GM18520 (cell line): ENCODE measurements at regions not wholly inside any gene's neighbourhood (a gene's known extent, or its start where the extent isn't known, plus 50 kb on each side); places are given as distances from the start of the nearest gene placed in this dataset.

Experiments used
- ATAC-seq: cut with Tn5 transposase; IDR thresholded peaks from one replicate; pipeline ENCODE4 v1.9.1; 2021; ENCODE audit not compliant: unreplicated experiment

DNA sequence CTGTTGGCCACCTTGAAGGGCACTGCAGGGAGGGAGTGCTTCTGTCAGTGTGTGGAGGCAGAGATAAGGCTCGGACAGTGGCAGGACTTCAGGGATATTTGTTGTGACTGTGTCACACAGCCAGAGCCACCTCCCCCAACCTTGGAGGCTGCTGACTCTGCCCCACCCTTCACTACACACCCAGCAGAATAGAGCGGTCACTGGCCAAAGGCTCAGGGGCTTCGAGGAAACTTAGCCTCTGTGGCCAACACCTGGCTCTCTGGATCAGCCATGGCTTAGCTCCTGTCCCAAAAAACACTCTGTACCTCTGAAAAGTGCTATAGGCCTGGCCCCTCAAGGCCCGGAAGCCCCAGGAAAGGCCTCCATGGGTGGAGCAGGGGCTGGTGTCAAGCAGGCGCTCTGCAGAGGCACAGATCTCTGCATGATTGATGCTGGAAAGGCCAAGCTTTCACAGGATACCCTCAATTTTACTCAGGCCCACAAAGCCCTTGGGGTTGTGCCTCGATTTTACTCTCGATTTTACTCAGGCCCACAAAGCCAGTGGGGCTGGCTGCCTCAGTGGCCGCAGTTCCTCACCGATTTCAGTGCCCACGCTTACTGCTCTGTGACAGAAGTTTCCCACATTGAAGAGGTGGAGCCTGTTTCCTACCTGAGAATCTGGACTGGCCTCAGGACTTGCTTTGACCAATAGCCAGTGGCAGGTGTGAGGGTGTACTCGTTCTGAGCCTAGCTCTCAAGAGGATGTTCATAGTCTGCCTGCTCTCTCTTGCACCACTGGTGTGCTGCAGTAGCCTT, 113.2 kb upstream of the GPR26 start:
- ATAC-seq = no peak

DNA sequence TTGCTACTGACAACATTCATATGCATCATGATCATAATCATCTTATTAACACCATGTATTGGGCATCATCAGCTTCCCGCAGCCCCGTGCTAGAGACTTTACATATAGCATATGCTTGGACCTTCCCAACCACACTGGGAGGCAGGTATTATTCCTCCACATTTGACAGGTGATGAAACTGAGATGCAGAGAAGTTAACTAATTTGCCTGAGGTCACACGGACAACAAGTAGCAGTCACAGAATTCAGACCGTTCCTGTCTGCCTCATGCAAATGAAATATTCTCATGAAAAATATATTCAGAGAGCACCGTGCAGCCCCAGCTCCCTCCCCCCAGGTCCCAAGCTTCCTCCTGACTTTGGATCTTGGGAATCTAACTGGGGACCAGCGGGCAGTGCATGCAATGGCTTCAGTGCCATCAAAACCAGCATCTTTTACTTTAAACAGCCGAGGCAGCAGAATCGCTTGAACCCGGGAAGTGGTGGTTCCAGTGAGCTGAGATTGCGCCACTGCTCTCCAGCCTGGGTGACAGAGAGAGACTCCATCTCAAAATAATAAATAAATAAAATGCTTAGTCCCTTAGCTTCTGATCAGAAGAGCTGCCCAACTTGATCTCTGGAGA, 112.2 kb upstream of the GPR26 start:
- no peak for ATAC-seq

DNA sequence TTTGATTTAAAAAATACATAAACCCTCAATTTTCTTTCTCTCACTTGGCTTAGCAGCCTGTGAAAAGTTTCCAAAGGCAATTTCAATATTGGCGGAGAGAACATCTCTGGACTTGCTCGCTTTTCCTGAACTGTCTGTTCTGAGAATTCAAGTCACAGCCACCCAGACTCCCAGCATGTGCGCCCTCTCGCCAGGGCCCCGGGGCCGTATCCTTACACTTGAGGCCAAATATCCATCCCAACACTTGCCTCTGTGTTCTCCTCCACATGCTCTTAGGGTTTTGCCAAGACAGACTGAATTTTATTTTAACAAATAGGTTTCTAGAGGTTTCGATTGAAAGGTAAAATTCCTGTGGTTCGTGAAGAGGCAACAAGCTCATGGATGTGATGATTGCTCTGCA, 111.5 kb upstream of the GPR26 start:
- ATAC-seq = no peak

DNA sequence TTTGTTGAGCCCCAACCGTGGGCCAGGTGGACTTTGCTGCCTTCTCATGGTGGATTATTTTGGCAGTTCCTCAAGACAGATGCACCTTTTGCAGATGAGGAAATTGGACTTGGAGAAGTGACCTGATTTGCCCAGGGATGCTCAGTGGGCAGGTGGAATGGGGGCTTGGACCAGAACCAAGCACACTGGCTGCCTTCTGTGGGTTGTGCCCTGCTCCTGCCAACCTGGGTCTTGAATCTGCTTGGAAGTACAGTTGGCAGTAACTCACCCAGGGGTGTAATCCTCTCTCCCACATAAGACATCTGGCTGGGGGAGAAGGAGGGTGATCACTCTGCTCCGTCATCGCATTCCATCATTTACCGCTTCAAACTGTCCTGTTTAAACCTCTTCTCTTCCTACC, 110.5 kb upstream of the GPR26 start:
- ATAC-seq = no peak

DNA sequence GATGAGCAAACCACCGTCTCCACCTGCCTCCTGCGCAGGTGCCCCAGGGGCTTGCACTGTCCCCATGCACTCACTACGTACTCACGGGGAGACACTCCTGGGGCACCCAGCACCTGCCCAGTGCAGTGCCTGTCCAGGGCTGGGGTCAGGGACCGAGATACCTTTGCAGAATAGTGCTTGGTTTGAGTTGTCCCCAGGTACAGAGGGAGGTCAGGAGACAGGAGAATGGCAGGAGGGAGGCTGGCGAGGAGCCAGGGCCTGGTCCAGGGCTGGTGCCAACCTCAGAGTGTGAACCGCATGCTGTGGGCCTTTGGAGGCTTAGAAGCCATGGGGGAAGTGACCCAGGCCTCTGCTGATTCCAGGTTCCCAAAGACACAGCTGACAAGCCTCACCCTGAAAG, 110.1 kb upstream of the GPR26 start:
- ATAC-seq = no peak

DNA sequence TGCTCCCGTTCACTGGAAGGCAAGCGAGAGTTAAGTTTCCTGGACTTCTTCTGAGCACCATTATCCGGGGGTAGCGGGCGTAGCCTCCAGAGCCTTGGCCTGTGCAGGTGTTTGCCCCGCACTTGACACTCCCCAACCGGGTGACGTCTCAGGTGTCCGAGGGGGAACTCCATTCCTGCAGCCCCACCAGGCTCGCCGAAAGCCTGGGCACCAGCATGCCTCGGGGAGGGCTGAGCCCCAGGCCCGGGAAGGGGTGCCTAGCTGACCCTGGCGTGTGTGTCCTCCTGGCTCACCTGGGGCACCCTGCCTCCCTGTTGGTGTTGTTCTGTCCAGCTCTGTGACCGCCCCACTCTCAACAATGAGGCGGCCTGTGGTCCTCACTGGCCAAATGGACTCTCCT, 109.4 kb upstream of the GPR26 start:
- ATAC-seq = no peak

DNA sequence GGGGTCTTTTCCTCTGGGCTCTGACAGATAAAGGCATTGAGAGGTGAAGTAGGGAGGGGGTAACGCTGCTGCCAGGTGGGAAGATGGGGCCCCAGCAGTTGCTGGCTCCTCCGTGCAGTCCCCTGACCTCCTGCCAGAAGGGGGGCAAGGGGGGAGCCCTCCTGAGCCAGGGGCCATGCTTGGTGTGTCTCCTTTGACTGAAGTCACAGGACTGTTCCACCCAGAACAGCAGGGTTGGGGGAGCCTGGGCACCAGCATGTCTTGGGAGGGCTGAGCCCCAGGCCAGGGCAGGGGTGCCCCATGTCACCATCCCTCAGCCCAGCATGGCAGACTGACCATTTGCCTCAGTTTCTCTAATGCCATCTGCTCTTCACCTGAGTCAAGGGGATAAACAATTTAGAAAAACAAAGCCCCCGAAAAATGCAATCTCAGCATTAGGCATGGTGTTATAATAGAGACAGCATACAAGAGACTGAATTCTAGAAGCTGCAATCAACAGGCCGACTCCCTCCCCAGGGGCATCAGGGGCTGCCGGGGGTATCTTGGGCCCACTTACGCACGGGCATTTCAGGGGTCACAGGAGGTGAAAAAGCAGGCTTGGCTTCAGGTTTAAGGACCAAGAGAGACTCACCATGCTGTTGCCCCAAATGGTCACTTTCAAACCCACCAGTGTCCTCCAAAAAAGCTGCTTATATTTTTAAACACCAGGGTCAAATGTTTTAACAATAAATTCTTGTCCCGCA, 108.6 kb upstream of the GPR26 start:
- ATAC-seq = no peak

DNA sequence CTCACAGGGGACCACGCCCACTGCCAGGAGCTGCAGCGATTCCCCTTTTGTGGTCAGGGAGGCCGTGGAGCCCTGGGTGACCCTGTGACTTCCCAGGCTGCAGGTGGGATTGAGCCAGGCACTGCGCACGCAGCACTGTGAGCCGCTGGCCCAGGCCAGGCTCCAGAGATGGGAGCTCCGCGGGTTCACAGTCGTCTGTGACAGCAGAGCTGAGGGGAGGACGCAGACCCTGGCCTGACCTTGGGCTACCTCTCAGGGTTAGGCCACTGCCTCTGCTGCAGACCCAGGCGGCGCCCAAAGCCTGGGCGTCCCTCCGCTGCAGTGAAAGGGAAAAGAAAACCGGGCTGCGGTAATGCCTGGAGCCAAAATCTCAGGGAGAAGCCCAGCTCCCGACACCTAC, 107.5 kb upstream of the GPR26 start:
- no peak for ATAC-seq

DNA sequence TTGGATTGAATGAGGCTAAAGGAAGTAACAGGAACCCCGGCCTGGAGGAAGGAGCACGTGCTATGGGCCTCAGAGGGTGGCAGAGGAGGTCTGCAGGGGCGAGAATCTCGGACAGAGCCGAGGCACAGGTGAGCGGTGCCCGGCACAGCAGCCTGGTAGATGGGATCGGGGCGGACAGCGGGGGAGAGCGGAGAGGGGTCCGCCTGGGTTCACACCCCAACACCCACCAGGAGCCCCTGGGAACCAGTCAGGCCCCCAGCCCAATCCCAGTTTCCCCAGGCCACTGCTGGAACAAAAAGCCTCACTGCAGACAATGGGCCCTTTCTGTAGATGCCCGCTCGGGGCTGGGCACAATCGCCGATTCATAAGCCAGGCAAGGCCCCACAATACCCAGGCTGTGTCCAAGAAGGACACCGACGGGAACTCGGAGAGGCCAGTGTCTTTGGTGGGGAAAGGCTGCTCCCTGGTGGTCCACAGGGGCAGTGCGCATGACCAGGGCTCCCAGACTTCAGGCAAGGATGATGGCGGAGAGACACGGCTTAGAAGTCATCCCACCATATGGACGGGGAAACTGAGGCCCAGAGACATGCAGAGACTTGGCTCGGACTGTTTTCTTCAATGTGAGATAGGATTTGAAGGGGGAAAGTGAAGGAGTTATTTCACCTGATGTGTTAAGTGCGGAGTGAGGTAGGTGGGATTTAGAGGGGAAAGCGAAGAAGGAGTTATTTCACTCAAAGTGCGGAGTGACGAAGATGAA, 106.9 kb upstream of the GPR26 start:
- peak; percentile 55 for ATAC-seq

DNA sequence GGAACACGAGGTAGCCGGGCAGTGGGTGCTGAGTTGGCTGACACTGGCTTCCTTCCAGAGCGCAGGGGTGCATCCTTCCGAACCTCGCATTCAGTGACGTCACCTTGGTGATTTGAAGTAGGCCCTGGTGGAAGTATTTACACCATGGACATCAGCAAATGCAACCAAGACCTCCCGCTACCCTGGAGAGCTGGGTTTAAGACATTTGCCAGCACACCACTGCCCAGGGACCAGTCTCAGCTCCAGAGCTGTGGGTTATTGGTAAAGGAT, 106.4 kb upstream of the GPR26 start:
- ATAC-seq = no peak

DNA sequence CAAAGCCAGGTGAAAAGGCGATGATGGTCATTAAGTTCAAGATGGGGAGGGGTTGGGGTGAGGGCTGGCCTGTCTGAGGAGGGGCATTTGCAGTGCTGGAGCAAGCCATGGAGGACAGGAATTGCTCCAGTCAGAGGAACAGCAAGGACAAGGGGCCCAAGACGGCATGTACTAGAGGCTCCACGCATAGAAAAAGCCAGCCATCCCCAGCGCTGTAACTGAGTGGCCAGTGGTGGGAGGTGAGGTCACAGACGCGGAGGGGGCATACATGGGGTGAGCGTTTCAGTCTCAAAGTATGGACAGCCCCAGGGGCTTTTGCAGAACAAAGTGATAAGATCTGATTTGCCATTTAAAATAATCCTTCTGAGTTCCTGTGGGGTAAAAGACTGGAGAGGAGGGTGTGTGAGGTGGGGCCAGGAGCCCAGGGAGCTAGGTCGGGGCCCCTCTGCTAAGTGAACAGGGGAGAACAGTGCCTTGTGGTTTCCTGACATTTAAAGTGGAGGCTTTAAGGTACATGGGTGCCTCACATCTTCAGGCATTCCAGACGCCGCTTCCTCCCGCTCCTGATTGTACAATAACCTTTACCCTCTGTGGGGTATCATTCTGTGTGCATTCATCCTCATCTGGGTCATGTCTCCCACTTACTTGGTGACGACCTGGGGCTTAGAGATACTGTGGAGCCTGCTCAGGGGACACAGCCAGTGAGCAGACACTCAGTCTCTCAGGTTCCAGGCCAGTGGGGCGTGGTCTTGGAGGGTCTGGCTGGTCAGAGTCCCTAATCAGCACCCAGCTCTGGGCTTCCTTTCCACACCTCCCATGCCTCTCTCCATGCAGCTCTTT, 105.6 kb upstream of the GPR26 start:
- no peak for ATAC-seq

DNA sequence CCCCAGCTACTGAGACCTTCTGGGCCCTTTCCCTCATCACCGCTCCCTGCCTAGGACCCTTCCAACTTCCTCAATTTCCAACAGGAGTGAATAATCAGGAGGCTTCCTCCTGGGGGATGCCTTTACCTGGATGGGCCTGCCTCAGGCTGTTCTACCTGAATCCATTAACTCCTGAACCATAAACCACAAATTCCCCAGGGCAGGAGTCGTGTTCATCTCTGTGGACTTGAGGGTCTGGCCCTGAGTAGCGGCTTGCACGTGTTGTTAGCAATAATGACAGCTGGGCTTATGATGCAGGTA, 105.1 kb upstream of the GPR26 start:
- no peak for ATAC-seq

DNA sequence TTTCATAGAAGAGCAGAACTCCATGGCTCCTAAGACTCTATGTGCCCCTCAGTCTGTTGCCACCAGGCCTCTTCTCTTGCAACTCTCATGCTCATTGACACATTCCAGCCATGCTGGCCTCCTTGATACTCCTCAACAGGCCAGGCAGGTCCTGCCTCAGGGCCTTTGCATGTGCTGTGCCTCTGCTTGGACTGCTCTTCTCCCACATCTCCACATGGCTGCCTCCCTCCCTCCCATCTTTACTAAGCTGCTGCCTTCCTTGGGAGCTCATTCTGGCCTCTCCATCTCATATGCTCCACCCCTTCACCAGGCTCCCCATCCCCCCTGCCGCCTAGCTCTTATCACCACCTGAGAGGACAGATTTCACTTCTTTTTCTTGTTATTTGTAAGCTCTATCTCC, 103.8 kb upstream of the GPR26 start:
- ATAC-seq = no peak

DNA sequence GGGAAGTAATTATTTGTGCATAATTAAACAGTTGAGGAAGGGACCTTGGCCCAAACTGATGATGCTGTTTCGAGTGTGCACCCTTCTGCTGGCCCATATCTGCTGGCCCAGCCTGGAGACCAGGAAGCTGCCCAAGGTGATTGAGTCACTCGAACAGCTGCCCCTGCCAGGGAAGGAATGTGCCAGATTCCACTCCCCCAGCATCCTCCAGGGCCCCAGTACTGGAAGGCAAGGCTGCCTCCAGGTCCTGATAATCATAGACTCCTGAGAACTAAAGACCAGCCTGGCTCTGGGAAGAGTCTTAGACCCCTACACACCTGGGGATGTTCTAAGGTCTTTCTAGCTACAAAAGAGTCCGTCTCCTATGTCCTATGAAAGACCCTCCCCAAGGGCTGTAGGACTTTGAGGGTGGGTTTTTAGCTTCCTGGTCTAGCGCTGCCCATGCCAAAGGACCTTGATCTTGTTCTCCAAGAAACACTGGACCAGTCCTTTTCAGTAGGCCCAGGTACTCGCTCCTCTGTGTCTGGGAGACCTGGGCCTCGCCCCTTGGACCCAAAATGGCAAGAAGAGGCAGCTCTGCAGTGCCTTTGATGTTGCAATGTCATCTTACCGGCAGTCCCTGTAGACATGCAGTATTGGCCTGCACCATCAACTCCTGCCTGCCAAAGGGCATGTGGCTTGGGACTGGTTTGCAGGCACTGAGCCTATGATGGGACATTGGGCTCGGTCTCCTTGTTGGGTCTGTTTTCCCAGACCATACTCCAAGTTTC, 103.2 kb upstream of the GPR26 start:
- ATAC-seq = no peak

DNA sequence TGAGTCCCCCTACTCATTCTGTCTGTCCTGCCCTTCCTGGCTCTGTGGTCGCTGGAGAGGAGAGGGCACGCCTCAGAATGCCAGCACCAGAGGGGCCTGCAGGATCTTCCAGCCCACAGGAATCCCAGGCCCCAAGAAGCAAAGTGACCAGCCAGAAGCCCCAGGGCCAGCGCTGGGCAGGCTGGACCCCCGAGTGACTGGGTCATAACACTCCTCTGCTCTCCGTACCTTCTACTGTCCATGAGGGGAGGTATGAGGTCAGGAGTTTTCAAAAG, 102.6 kb upstream of the GPR26 start:
- no peak for ATAC-seq

DNA sequence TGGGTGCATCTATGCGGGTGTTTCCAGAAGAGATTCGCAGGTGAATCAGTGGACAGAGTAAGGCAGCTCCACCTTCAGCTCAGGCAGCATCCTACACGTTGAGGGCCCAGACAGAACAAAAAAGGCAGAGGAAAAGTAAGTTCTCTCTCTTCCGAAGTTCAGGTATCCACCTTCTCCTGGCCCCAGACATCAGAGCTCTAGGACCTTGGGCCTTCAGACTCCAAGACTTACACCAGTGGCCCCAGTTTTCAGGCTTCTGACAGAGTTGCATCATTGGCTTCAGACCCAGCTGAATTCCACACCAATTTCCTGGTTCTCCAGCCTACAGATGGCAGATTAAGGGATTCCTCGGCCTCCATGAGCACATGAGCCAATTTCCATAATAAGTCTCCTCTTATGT, 102.2 kb upstream of the GPR26 start:
- no peak for ATAC-seq

DNA sequence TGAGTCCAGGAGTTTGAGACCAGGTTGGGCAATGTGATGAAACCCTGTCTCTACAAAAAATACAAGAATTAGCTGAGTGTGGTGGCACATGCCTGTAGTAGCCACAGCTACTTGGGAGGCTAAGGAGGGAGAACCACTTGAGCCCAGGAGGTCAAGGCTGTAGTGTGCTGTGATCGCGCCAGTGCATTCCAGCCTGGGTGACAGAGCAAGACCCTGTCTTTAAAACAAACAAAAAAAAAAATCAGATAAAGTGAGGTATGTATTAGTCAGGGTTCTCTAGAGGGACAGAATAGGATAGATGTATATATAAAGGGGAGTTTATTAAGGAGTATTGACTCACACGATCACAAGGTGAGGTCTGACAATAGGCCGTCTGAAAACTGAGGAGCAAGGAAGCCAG, 101.5 kb upstream of the GPR26 start:
- no peak for ATAC-seq

DNA sequence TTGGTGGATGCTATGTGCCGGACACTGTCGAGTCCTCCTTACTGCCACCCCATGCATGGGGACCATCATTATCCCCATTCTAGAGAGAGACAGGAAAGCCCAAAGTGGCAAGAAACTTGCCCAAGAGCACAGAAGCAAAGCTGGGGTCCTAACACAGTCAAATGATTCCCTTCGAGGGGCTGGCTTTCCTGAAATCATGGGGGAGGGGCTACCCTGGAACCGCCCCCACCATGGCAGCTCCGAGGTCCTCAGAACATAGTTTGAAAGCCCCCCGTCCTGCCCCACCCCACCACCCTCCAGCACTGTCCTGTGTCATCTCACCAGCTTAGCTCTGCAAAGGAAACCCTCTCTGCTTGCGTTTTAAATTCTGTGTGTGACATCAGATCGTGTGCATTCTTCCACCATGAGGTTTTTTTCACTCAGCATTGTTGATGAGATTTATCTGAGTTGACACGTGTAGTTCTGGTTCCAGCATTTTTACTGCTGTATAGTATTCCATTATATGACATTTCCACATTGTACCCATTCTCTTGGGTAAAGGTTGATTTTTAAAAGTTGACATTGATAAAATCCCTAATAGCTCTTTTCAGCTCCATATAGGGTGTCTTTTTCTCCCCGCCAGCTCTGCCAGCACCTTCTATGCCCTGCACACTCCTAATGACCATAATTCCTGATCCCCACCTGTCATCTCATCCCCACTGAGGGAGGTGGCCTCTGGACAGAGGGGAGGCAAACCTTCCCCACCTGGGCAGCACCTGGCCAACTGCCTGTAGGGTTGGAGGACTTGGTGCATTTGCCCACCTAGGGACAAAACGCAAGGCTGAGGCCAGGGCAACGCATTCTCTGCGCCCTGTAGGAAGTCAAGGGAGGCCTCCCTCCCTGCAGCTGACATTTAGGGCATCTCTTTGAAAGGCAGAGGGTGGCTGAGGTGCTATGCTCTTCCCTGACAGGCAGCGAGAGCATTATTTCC, 100.2 kb upstream of the GPR26 start:
- ATAC-seq = no peak

DNA sequence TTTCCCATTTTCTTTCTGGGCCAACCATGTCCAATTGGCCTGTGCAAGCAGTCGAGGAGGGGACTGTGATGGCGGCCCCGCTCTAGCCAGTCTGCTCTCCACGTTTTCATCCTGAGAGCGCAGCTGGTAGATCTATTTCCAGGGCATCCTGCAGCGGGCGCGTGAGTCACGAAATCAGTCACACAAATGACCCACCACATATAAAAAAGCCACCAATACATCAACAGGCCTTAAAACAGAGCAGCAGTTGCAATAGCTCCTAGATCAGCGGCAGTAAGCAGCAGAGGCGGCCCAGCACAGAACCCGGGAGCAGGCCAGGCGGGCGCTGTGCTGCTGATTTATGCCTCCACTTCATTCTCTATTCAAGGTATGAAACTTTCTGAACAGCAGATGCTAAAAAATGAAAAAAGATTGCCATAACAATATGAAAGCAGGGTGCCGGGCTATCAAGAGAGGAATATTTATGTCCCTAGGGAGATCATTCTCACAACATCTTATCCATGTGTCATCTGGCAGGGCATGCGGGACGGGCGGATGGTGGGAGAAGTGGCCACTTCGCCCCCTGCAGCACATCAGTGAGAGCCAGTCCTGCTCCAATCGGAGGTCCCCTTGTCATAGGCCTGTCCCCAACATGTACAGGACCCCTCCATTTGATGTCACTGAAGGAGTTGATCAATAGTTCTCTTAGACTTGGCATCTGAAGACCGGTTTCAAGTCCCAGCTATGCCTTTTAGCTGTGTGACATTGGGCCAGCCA, 98.0 kb upstream of the GPR26 start:
- ATAC-seq = no peak
